Activated CD8-positive, alpha-beta T cell treated with anti-CD3 and anti-CD28 coated beads, Interleukin-2, amount 10 ng/mL, durations not matched to agents 7 days and 5 days (primary cell): ENCODE measurements at regions not wholly inside any gene's neighbourhood (a gene's known extent, or its start where the extent isn't known, plus 50 kb on each side); places are given as distances from the start of the nearest gene placed in this dataset.

ENCODE experiments used
- ATAC-seq: fragments of 150-1000 bp; cut with Tn5 transposase; one replicate; pipeline ENCODE4 v1.10.0; 2021; ENCODE audit warnings: moderate library complexity
- CTCF ChIA-PET: fragments of 350-600 bp; sonication (Branson Sonifier 250); formaldehyde crosslinking; loops from one replicate; lab custom pipeline; 2021; ENCODE audit warnings: antibody characterized with exemption; lab: Charles Lee
- POLR2A ChIA-PET: fragments of 350-600 bp; sonication (Branson Sonifier 250); formaldehyde crosslinking; loops from one replicate; lab custom pipeline; 2021; ENCODE audit warnings: antibody characterized with exemption; lab: Charles Lee
- DNase-seq: peaks from one replicate; pipeline ENCODE4 v3.0.0-alpha.2; 2020
- H3K27ac Mint-ChIP-seq: one replicate; pipeline ENCODE4 v1.8.0; 2021; ENCODE audit warnings: mild to moderate bottlenecking, mixed read lengths
- H3K27me3 Mint-ChIP-seq: one replicate; pipeline ENCODE4 v1.8.0; 2021; ENCODE audit warnings: low read depth, mixed read lengths
- H3K36me3 Mint-ChIP-seq: one replicate; pipeline ENCODE4 v1.8.0; 2021; ENCODE audit warnings: low read depth, mixed read lengths
- H3K4me1 Mint-ChIP-seq: one replicate; pipeline ENCODE4 v1.8.0; 2021; ENCODE audit warnings: low read depth, mixed read lengths
- H3K4me3 Mint-ChIP-seq: one replicate; pipeline ENCODE4 v1.8.0; 2021; ENCODE audit warnings: mild to moderate bottlenecking, mixed read lengths
- H3K9me3 Mint-ChIP-seq: one replicate; pipeline ENCODE4 v1.8.0; 2022; ENCODE audit warnings: mixed read lengths; ENCODE audit not compliant: insufficient read depth

DNA sequence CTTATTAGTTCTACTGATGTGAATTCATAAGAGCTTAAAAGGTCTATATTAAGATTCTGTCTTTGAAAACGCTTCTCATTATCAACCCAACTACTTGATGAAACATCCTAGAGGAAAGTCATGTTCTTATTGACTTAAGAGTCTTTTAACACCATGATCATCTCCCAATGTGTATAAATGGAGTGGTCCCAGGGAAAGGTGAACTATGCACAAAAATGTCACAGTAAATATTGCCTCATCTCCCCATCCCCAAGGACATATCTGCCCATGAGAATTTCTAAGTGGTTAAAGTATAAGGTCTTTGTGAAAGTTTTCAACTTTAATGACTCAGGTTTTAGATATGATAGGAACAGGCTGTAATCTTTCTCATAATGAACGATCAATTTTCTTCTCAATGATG lies 240.1 kb downstream of the IRS1 start:
- POLR2A ChIA-PET: no interaction called here
- Mint-ChIP-seq H3K9me3 (no peaks in the 10 kb centered on the region), H3K27me3 (peaks cover 10% of the 10 kb centered on the region), H3K27ac (no peak overlapping the region), H3K36me3 (no peaks in the 10 kb centered on the region), H3K4me1 (no peaks in the 10 kb centered on the region), H3K4me3 (no peak overlapping the region)
- CTCF ChIA-PET: no interaction called here
- ATAC-seq: no peak
- no peak for DNase-seq

DNA sequence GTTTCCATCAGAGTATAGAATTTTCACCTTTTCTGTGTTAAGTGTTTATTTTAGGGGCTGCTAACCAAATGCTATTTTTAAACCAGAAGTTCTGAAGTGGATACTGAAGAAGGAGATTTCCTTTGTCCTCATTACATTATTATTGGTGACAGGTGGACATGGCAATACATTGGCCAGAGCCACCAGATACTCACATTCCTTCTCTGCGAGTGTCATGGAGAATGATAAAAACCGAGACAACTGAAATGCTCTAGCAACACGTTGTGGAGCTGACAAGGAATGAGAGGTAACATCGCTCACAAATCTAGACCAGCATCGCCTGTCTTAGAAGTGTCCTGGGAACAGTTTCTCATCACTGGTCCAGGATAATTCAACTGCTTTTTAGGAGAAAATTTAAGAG lies 241.2 kb downstream of the IRS1 start:
- DNase-seq (no peak), ATAC-seq (no peak)
- ChIA-PET CTCF (no interaction called here), POLR2A (no interaction called here)
- Mint-ChIP-seq H3K4me1 (no peaks in the 10 kb centered on the region), H3K27me3 (peaks cover 8% of the 10 kb centered on the region), H3K27ac (no peak overlapping the region), H3K9me3 (no peaks in the 10 kb centered on the region), H3K4me3 (no peak overlapping the region), H3K36me3 (no peaks in the 10 kb centered on the region)

DNA sequence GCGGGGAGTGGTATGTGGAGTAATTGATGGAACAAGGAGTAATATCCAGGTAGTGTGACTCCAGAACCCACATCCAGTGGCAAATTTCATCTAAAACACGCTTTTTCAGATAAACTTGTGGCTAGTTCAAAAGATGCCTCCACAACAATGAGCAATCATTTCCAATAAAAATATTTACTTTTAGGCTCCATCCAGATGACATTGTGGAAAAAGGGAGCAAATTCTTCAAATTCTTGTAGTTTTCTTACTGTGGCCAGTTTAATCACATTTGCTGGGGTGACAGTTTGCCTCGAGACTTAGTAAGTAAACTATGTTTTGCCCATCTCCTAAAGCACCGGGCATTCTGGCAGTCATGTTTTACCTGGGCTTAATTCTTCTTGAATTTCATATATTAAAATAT lies 243.6 kb downstream of the IRS1 start:
- H3K4me3 Mint-ChIP-seq: no peak overlapping the region
- ATAC-seq (no peak), DNase-seq (no peak)
- H3K4me1 Mint-ChIP-seq: no peaks in the 10 kb centered on the region
- ChIA-PET CTCF (no interaction called here), POLR2A (no interaction called here)
- peaks cover 12% of the 10 kb centered on the region for H3K27me3 Mint-ChIP-seq
- H3K9me3 Mint-ChIP-seq: no peaks in the 10 kb centered on the region
- H3K36me3 Mint-ChIP-seq: no peaks in the 10 kb centered on the region
- H3K27ac Mint-ChIP-seq: no peak overlapping the region

DNA sequence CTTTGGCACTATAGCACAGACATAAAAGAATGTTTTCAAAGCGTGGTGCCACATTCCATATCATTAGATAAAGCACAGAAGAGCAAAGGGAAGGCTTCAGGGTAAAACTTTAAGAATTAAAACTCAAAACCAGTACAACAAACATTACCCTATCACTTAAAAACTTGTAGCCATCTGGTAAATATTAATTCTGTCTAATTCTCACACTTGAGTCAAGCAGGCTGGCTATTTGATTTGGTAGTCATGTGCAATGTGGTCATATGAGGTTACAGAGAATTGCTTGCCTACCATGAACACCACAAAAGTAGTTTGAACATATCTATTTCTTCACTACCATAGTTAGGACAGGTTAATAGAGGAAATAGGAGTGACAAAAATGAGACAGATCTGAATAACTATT lies 244.9 kb downstream of the IRS1 start:
- ChIA-PET CTCF (no interaction called here), POLR2A (no interaction called here)
- H3K4me1 Mint-ChIP-seq: no peaks in the 10 kb centered on the region
- DNase-seq: no peak
- no peak overlapping the region for H3K4me3 Mint-ChIP-seq
- H3K27ac Mint-ChIP-seq: no peak overlapping the region
- ATAC-seq: no peak
- H3K27me3 Mint-ChIP-seq: peaks cover 10% of the 10 kb centered on the region
- H3K9me3 Mint-ChIP-seq: no peaks in the 10 kb centered on the region
- H3K36me3 Mint-ChIP-seq: no peaks in the 10 kb centered on the region

DNA sequence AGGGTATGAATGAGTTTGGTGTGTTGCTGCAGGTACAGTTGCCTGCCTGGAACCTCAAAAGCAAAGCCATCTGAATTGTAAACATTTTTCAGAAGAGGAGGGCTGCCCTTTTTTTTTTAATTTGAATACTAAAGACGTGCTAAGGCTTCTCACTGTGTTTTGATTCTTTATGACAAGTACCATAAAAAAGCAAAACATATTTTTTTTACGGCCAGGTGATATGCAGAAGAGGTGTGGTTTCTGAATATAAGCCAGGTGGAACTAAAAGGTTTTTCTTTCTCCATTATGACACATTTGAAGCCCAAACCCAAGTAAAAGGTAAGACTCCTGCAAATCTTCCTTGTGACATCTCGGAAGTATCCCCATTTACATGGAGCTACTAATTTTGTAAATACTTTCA lies 246.3 kb downstream of the IRS1 start:
- ChIA-PET POLR2A (no interaction called here), CTCF (no interaction called here)
- Mint-ChIP-seq H3K27ac (no peak overlapping the region), H3K36me3 (no peaks in the 10 kb centered on the region), H3K27me3 (peaks cover 8% of the 10 kb centered on the region), H3K4me1 (no peaks in the 10 kb centered on the region), H3K9me3 (no peaks in the 10 kb centered on the region), H3K4me3 (no peak overlapping the region)
- DNase-seq (no peak), ATAC-seq (no peak)

DNA sequence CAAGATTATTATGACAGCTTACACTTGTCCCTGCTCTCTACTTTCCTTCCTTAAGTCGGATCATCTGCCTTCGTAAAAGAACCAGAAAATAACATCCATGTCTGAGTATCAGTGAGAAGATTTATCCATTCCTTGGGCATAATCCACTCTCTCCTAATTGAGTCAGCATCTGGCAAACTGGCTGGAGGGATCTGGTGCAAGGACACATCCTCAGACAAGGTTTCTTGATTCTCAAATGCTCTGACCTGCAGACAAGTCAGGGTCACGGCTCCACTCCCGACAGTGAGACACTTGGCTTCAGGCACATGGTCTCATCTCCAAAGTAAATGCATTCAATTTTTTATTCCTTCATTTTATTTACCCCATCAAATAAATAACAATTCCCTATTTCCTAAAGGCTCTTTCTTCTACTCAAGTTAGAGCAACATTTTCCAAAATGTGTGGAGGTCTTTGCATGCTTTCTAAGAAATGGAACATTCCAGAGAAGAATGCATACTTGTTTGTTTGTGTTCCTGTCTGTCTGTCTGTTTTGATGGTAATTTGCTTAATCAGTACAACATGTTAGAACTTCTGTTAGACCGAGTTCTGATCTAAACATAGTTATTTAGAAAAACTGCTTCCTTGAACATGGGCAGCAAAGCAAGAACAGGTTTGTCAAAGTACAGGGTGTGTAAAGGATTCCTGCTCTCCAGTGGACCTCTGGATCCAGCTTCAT lies 246.9 kb downstream of the IRS1 start:
- POLR2A ChIA-PET: no interaction called here
- no peaks in the 10 kb centered on the region for H3K9me3 Mint-ChIP-seq

DNA sequence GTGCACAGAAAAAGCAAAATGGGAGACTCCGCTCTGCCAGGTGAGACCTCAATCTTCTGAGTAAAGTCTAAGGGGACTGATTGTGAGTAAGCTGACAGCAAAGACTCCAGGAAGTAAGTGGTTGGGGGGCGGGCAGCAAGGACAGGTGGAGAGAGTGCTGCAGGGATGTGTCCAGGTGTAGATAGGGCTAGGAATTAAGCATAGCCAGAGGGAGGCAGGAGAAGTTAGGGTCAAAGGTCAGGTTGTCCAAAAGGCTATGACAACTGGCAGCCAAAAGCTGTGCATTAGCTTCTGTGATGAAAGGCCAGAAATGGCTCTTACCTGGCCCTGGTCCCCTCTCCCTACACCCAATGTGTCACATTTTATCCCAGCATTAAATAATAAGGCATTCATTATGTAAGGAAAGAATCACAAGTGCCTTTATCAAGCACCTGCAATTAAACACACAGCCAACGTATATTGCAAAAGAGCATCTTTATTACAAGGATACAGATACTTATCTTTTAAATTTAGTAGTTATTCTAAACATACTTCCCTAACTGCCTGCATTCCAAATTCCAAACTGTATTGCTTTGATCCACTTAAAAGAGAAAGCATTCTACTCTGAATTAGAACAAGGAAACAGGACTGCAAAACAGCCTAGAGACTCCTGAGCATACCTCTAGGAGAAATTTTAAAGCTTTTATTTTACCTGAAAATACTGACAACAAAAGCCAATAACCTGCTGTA lies 247.9 kb downstream of the IRS1 start:
- Mint-ChIP-seq H3K4me3 (no peak overlapping the region), H3K27ac (no peak overlapping the region), H3K36me3 (no peaks in the 10 kb centered on the region), H3K9me3 (no peaks in the 10 kb centered on the region), H3K27me3 (peaks cover 3% of the 10 kb centered on the region), H3K4me1 (no peaks in the 10 kb centered on the region)
- DNase-seq: no peak
- ChIA-PET CTCF (no interaction called here), POLR2A (no interaction called here)
- no peak for ATAC-seq

More for the DNA sequence above, 246.9 kb downstream of the IRS1 start:
- CTCF ChIA-PET: no interaction called here
- H3K27me3 Mint-ChIP-seq: peaks cover 8% of the 10 kb centered on the region
- ATAC-seq (no peak), DNase-seq (no peak)
- no peaks in the 10 kb centered on the region for H3K4me1 Mint-ChIP-seq
- H3K4me3 Mint-ChIP-seq: no peak overlapping the region
- H3K36me3 Mint-ChIP-seq: no peaks in the 10 kb centered on the region
- H3K27ac Mint-ChIP-seq: no peak overlapping the region

DNA sequence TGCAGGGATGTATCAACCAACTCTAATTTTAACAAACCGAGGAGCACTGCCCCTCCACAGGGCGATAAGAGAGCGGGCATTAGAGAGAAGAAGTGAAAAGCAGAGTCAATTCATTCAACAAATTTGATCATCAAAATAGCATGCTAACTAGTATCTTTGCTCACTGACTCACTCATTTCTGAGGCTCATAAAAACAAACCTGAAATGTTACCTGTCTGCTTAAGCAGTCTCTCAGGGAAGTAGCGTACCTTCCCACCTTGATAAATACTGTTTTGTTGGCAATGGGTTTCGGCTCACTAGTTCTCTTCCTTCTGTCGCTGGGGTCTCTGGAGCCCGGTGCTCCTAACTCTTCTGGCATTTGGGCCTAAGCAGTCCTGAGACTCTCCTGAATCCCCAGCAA lies 248.8 kb downstream of the IRS1 start:
- Mint-ChIP-seq H3K4me3 (no peak overlapping the region), H3K9me3 (no peaks in the 10 kb centered on the region), H3K27me3 (peaks cover 3% of the 10 kb centered on the region), H3K36me3 (no peaks in the 10 kb centered on the region), H3K27ac (no peak overlapping the region), H3K4me1 (no peaks in the 10 kb centered on the region)
- ATAC-seq (no peak), DNase-seq (no peak)
- POLR2A ChIA-PET: no interaction called here
- CTCF ChIA-PET: no interaction called here

DNA sequence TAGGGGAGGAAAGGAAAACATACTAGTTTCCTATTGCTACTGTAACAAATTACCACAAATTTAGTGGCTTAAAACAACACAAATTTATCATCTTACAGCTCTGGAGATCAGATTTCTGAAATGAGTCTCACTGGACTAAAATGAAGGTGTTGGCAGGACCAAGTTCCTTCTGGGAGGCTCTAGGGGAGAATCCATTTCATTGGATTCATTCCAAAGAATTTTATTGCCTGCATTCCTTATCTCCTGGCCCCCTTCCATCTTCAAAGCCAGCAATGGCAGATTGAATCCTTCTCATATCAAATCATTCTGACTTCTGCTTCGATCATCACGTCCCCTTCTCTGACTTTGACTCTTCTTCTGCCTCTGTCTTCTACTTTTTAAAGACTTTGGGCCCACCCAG lies 250.9 kb downstream of the IRS1 start:
- Mint-ChIP-seq H3K4me1 (no peaks in the 10 kb centered on the region), H3K27me3 (peaks cover 3% of the 10 kb centered on the region), H3K4me3 (no peak overlapping the region), H3K9me3 (no peaks in the 10 kb centered on the region), H3K27ac (no peak overlapping the region), H3K36me3 (no peaks in the 10 kb centered on the region)
- POLR2A ChIA-PET: no interaction called here
- DNase-seq (no peak), ATAC-seq (no peak)
- CTCF ChIA-PET: no interaction called here

DNA sequence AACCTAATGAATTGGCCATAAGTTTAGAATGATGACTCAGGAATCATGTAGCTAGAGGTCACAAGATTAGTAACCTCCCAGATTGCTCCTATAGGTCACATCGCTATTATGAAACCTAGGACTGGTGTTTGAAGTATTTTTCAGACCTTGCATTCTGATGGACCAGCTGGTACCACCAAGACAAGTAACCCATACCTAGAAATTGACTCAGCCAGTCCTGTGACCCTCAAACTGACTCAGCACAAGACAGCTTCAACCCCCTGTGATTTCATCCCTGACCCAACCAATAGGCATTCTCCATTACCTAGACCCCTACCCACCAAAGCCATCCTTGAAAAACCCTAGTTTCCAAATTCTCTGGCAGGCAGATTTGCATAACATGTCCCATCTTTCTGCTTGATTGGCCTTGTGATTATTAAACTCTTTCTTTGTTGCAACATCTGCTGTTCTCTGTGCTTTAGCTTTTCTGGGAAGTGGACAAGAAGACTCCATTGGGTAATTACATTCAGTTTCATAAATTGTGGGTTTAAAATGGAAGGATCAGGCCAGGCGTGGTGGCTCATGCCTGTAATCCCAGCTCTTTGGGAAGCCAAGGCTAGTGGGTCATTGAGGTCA lies 254.9 kb downstream of the IRS1 start:
- H3K4me1 Mint-ChIP-seq: no peaks in the 10 kb centered on the region
- CTCF ChIA-PET: no interaction called here
- no peaks in the 10 kb centered on the region for H3K36me3 Mint-ChIP-seq
- ATAC-seq (no peak), DNase-seq (no peak)
- no peaks in the 10 kb centered on the region for H3K9me3 Mint-ChIP-seq
- POLR2A ChIA-PET: no interaction called here
- H3K27me3 Mint-ChIP-seq: no peaks in the 10 kb centered on the region
- H3K27ac Mint-ChIP-seq: no peak overlapping the region
- H3K4me3 Mint-ChIP-seq: no peak overlapping the region

DNA sequence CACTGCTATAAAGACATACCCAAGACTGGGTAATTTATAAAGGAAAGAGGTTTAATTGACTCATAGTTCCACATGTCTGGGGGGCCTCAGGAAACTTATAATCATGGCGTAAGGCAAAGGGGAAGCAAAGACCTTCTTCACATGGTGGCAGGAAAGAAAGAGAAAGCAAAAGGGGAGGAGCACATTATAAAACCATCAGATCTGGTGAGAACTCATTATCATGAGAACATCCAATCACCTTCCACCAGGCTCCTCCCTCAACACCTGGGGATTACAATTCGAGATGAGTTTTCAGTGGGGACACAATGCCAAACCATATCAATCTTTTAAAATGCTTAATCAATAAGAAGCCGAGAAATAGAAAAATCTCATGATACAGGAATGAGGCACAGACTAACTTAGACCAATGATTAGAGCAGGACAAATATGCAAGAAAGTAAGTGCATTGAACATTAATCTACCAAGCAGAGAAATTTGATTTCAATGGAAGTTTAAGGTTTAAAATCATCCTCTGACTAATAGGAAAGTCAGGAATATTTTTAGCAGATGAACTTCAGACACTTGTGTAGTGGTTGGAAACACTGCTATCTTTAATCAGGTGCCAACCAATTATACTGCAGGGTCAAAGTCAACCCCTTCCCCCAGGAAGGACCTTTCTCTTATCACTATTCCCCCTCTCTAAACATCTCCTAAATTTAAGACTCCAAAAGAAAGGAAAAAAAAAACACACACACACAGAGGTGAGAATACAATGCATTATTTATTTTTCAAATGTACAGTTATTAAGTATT lies 259.2 kb downstream of the IRS1 start:
- Mint-ChIP-seq H3K27ac (no peak overlapping the region), H3K36me3 (no peaks in the 10 kb centered on the region), H3K4me1 (no peaks in the 10 kb centered on the region), H3K4me3 (no peak overlapping the region), H3K27me3 (no peaks in the 10 kb centered on the region), H3K9me3 (no peaks in the 10 kb centered on the region)
- ChIA-PET CTCF (no interaction called here), POLR2A (no interaction called here)
- ATAC-seq (no peak), DNase-seq (no peak)

DNA sequence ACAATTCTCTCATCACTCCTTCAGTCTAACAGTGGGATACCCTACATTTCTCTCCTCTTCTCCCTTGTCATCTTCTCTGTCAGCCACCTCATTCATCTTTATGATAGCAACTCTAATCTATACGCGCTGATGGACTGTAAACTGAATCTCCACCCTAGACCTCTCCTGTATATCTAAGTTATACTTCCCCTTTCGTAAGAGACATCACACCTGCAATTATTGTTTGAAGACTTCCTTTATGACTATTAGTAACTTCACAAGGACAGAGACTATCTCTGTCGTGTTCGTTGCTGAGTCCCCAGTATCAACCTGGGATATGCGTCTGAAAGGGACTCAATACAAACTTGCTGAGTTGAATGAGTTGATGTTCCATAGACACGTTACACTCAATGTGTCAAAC lies 263.2 kb downstream of the IRS1 start:
- POLR2A ChIA-PET: no interaction called here
- Mint-ChIP-seq H3K9me3 (no peaks in the 10 kb centered on the region), H3K4me1 (no peaks in the 10 kb centered on the region), H3K27ac (no peak overlapping the region), H3K36me3 (no peaks in the 10 kb centered on the region), H3K4me3 (no peak overlapping the region), H3K27me3 (peaks cover 2% of the 10 kb centered on the region)
- CTCF ChIA-PET: no interaction called here
- ATAC-seq (no peak), DNase-seq (no peak)
